ENCODE measurements at regions not wholly inside any gene's neighbourhood (a gene's known extent, or its start where the extent isn't known, plus 50 kb on each side); places are given as distances from the start of the nearest gene placed in this dataset.

GRCh38 chr1:38361566-38361965 lies 315.0 kb upstream of the POU3F1 start:
- no peak for TF ChIP-seq YY1 (IDR thresholded peaks at IDR 0.05; ENCODE audit: insufficient read depth, insufficient read length)
- TF ChIP-seq ZNF274 (IDR thresholded peaks at IDR 0.05; ENCODE audit: low read depth, low read length): no peak
- no peak for TF ChIP-seq SUZ12 (IDR thresholded peaks at IDR 0.05; ENCODE audit: extremely low read depth, insufficient read depth, insufficient read length)
